HG02970 (cell line): ENCODE measurements at regions not wholly inside any gene's neighbourhood (a gene's known extent, or its start where the extent isn't known, plus 50 kb on each side); places are given as distances from the start of the nearest gene placed in this dataset.
"Not testable (repeated sequence)": the region's sequence is repeated elsewhere in the genome, so short reads cannot be mapped to it uniquely, and the experiment has no call there.

Experiments used
- ATAC-seq: cut with Tn5 transposase; IDR thresholded peaks from one replicate; pipeline ENCODE4 v1.9.1; 2021; ENCODE audit warnings: mild to moderate bottlenecking, moderate library complexity, moderate number of reproducible peaks; ENCODE audit not compliant: unreplicated experiment, low FRiP score

- no peak for ATAC-seq
These were observed 67.2 kb upstream of the ZNF527 start for GRCh38 chr19:37303591-37304171.

- ATAC-seq: no peak
These were observed 66.6 kb upstream of the ZNF527 start for GRCh38 chr19:37304190-37304883.

- ATAC-seq: no peak
These were observed 66.0 kb upstream of the ZNF527 start for GRCh38 chr19:37304884-37305255.

- no peak for ATAC-seq
These were observed 64.4 kb upstream of the ZNF527 start for GRCh38 chr19:37306383-37306963.

GRCh38 chr19:37309834-37310575 is 60.9 kb upstream of the ZNF527 start:
- ATAC-seq: no peak

- not testable (repeated sequence) for ATAC-seq
These were observed 58.2 kb upstream of the ZNF527 start for GRCh38 chr19:37312531-37313334.

- no peak for ATAC-seq
These were observed 57.6 kb upstream of the ZNF527 start for GRCh38 chr19:37313335-37313627.

GRCh38 chr19:37317403-37318209 is 53.3 kb upstream of the ZNF527 start:
- ATAC-seq: peak; percentile 92

GRCh38 chr19:37320988-37321387 is 49.9 kb upstream of the ZNF527 start:
- not testable (repeated sequence) for ATAC-seq
